Endothelial cell of umbilical vein (primary cell): ENCODE measurements at regions not wholly inside any gene's neighbourhood (a gene's known extent, or its start where the extent isn't known, plus 50 kb on each side); places are given as distances from the start of the nearest gene placed in this dataset.

Source experiments
- BruUV-seq: library from RNA; stranded (reverse); fragments of 400-500 nt; replicated peaks from 2 replicates; lab custom pipeline; 2021; lab: Mats Ljungman, UMichigan
- CTCF ChIA-PET: fragments of 300-600, 350-600 bp; sonication (Branson Sonifier 250); formaldehyde crosslinking; loops from one replicate; lab custom pipeline; 2021; ENCODE audit warnings: antibody characterized with exemption, inconsistent platforms; lab: Charles Lee
- POLR2A ChIA-PET: fragments of 300-600, 350-600 bp; sonication (Branson Sonifier 250); formaldehyde crosslinking; loops from one replicate; lab custom pipeline; 2021; ENCODE audit warnings: antibody characterized with exemption, inconsistent platforms; lab: Charles Lee
- DNase-seq: peaks from one replicate; pipeline ENCODE4 v3.0.0-alpha.2; 2011; ENCODE audit warnings: low read depth, low spot score
- FAIRE-seq: peaks from 2 replicates; lab custom pipeline; 2011; peaks lifted over from hg19 to GRCh38; lab: Jason Lieb, UNC
- H2AFZ ChIP-seq: 2 replicates; pipeline ENCODE4 v1.6.0; 2012; ENCODE audit warnings: low read depth, low read length, control low read depth, inconsistent platforms
- H3K27ac ChIP-seq: 2 replicates; pipeline ENCODE4 v1.5.1; 2011; ENCODE audit warnings: low read depth, mild to moderate bottlenecking, control low read depth, low read length, moderate library complexity; ENCODE audit not compliant: insufficient read depth
- H3K27me3 ChIP-seq, 2 experiments: 2 replicates each; pipeline versions ENCODE4 v1.6.0 to v1.6.1; 2011; ENCODE audit warnings: low read length in 2 of 2, mixed read lengths in 1 of 2; ENCODE audit not compliant: control insufficient read depth in 2 of 2, insufficient read depth in 2 of 2
- H3K36me3 ChIP-seq, 2 experiments: 2 replicates in 1 of 2; 3 replicates in 1 of 2; pipeline ENCODE4 v1.5.1; 2011; ENCODE audit warnings: low read length in 2 of 2, mild to moderate bottlenecking in 1 of 2, moderate library complexity in 1 of 2; ENCODE audit not compliant: control insufficient read depth in 2 of 2, insufficient read depth in 2 of 2; ENCODE audit errors: extremely low read depth in 1 of 2
- H3K4me1 ChIP-seq: 3 replicates; pipeline ENCODE4 v1.5.1; 2011; ENCODE audit warnings: mild to moderate bottlenecking, low read length; ENCODE audit not compliant: control insufficient read depth, insufficient read depth; ENCODE audit errors: extremely low read depth
- H3K4me2 ChIP-seq: 2 replicates; pipeline ENCODE4 v1.6.1; 2011; ENCODE audit warnings: low read length, control low read depth, mixed read lengths; ENCODE audit not compliant: insufficient read depth
- H3K4me3 ChIP-seq, 3 experiments: fragments of 200-600 bp in 1 of 3; sonication (generic), shearing (Covaris generic) in 1 of 3; replicated peaks in 1 of 3; 2 replicates each; pipeline ENCODE4 v1.5.1; 2011 to 2016; ENCODE audit warnings: control low read depth in 3 of 3, low read length in 3 of 3, mild to moderate bottlenecking in 2 of 3, inconsistent platforms in 1 of 3, low read depth in 1 of 3, moderate library complexity in 1 of 3; ENCODE audit not compliant: insufficient read depth in 1 of 3
- H3K79me2 ChIP-seq: 2 replicates; pipeline ENCODE4 v1.6.0; 2012; ENCODE audit warnings: low read length, inconsistent platforms; ENCODE audit not compliant: control insufficient read depth, insufficient read depth
- H3K9ac ChIP-seq: replicated peaks from 2 replicates; pipeline ENCODE3; 2011; ENCODE audit warnings: low read length, control low read depth; ENCODE audit not compliant: insufficient read depth; ENCODE audit errors: extremely low read depth
- H3K9me1 ChIP-seq: replicated peaks from 3 replicates; pipeline ENCODE4 v1.6.0; 2011; ENCODE audit warnings: mild to moderate bottlenecking, low read length; ENCODE audit not compliant: control insufficient read depth, insufficient read depth; ENCODE audit errors: extremely low read depth
- H3K9me3 ChIP-seq: replicated peaks from 2 replicates; pipeline ENCODE4 v1.5.1; 2012; ENCODE audit warnings: low read length, inconsistent platforms; ENCODE audit not compliant: control insufficient read depth, insufficient read depth
- H4K20me1 ChIP-seq: replicated peaks from 2 replicates; pipeline ENCODE3; 2011; ENCODE audit warnings: mild to moderate bottlenecking, low read length; ENCODE audit not compliant: control insufficient read depth, insufficient read depth; ENCODE audit errors: extremely low read depth
- CTCF ChIP-seq, 2 donors: IDR thresholded peaks; 1 replicate in 1 of 2; 2 replicates in 1 of 2; pipeline ENCODE4 v1.5.1; 2011; ENCODE audit warnings: low read length in 2 of 2, mild to moderate bottlenecking in 2 of 2, moderate library complexity in 2 of 2, control low read depth in 1 of 2, inconsistent platforms in 1 of 2, low read depth in 1 of 2; ENCODE audit not compliant: insufficient read depth in 1 of 2; ENCODE audit errors: extremely low read depth in 1 of 2
- FOS ChIP-seq: IDR thresholded peaks from 2 replicates; pipeline ENCODE4 v1.6.1; 2011; ENCODE audit warnings: mild to moderate bottlenecking, low read length, moderate library complexity, borderline replicate concordance; ENCODE audit not compliant: insufficient read depth
- GATA2 ChIP-seq: IDR thresholded peaks from 2 replicates; pipeline ENCODE4 v1.7.0; 2011; ENCODE audit warnings: low read depth, mild to moderate bottlenecking, moderate library complexity, mixed read lengths, low read length; ENCODE audit not compliant: insufficient read length, insufficient read depth
- JUN ChIP-seq: IDR thresholded peaks from 2 replicates; pipeline ENCODE4 v1.6.1; 2011; ENCODE audit warnings: borderline replicate concordance, low read depth; ENCODE audit not compliant: insufficient read length, insufficient read depth
- MAX ChIP-seq: IDR thresholded peaks from 2 replicates; pipeline ENCODE4 v1.6.1; 2011; ENCODE audit not compliant: insufficient read depth, insufficient read length
- MYC ChIP-seq: IDR thresholded peaks from one replicate; pipeline ENCODE4 v1.6.1; 2011; ENCODE audit warnings: mild to moderate bottlenecking, low read depth, low read length
- POLR2A ChIP-seq: IDR thresholded peaks from 2 replicates; pipeline ENCODE4 v1.6.1; 2012; ENCODE audit warnings: low read depth, mild to moderate bottlenecking, control low read depth, low read length
- POLR2AphosphoS5 ChIP-seq: IDR thresholded peaks from 2 replicates; pipeline ENCODE4 v1.6.1; 2012; ENCODE audit warnings: low read depth, mild to moderate bottlenecking, control low read depth, low read length, moderate library complexity; ENCODE audit not compliant: insufficient read depth
- dilution Hi-C: fragments of 300-500 bp; cut with MboI; formaldehyde crosslinking; loops from one replicate; pipeline ENCODE4 v1.15.0; 2019; ENCODE audit warnings: low sequenced_read_pairs; ENCODE audit not compliant: extremely low pct_ligation_motif_present
- intact Hi-C: fragments of 100-400 bp; cut with micrococcal nuclease; formaldehyde crosslinking; loops from one replicate; pipeline ENCODE4 v1.10.0; 2022

DNA sequence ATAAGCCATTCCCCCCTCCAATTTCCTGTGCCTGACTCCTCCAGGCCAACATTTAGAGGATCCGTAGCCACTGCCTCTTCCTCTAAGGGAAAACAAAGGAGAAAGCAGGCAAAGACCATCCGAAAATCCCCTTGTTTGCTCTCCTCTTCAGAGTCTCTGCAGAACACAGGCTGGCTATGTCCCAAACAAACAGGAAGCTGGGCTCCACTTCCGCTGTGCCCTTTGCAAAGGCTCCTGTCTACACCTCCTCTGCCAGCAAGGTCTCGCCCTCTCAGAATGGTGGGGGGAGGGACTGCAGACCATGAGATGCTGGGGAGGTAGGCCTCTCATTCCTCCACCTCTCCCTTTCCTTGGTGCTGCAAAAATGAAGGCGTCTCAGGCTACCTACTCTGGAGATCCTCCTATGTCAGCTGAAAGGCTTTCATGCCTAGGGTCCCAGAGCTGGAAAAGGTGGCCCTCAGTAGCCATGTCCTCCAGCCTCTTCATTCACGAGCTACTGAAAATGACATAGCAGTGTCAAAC, 596.2 kb downstream of the BUD13 start:
- DNase-seq: no peak
- H3K36me3 ChIP-seq: no peaks in the 10 kb centered on the region
- H4K20me1 ChIP-seq: no peaks in the 10 kb centered on the region
- H3K4me1 ChIP-seq: no peaks in the 10 kb centered on the region
- ChIA-PET POLR2A (no interaction called here), CTCF (interaction anchor here (0.9 kb wide), 1 partner anchor 40 kb away, joined by 3 read pairs; no protein-coding TSS in a partner anchor)
- no peaks in the 10 kb centered on the region for H3K27me3 ChIP-seq
- no peaks in the 10 kb centered on the region for H3K9me1 ChIP-seq
- no peak overlapping the region for H3K4me2 ChIP-seq
- no peak overlapping the region for H3K9ac ChIP-seq
- BruUV-seq: no TSS peak
- TF ChIP-seq MAX: no peak
- TF ChIP-seq GATA2: no peak
- no peak for TF ChIP-seq JUN
- H3K4me3 ChIP-seq: no peak overlapping the region
- no peak overlapping the region for H2AFZ ChIP-seq
- no peak for FAIRE-seq
- H3K27ac ChIP-seq: no peak overlapping the region
- dilution Hi-C loops (no loop called here), intact Hi-C loops (no loop called here)
- H3K9me3 ChIP-seq: no peaks in the 10 kb centered on the region
- H3K79me2 ChIP-seq: no peaks in the 10 kb centered on the region

GRCh38 chr11:116175707-116176106, 597.1 kb downstream of the BUD13 start:
- intact Hi-C loops (no loop called here), dilution Hi-C loops (no loop called here)
- CTCF ChIA-PET: no interaction called here

More at GRCh38 chr11:116175707-116176106, 597.1 kb downstream of the BUD13 start:
- Histone ChIP-seq H3K9me1 (no peaks in the 10 kb centered on the region), H3K9ac (no peak overlapping the region), H3K36me3 (no peaks in the 10 kb centered on the region), H3K4me3 (no peak overlapping the region), H3K9me3 (no peaks in the 10 kb centered on the region), H3K79me2 (no peaks in the 10 kb centered on the region), H4K20me1 (no peaks in the 10 kb centered on the region), H3K4me2 (no peak overlapping the region), H3K27ac (no peak overlapping the region), H2AFZ (no peak overlapping the region), H3K27me3 (no peaks in the 10 kb centered on the region), H3K4me1 (no peaks in the 10 kb centered on the region)
- FAIRE-seq (no peak), DNase-seq (no peak)
- no TSS peak for BruUV-seq
- POLR2A ChIA-PET: no interaction called here
- TF ChIP-seq MYC: no peak
- no peak for TF ChIP-seq FOS
- TF ChIP-seq CTCF (IDR thresholded peaks at IDR 0.05; ENCODE audit: extremely low read depth in 1 of 2, insufficient read depth in 1 of 2, low read depth in 1 of 2, low read length in 2 of 2): no peak
- TF ChIP-seq POLR2A: no peak
- TF ChIP-seq JUN: no peak
- no peak for TF ChIP-seq POLR2AphosphoS5
